Subcutaneous abdominal adipose tissue (tissue), 5 donors: ENCODE measurements at regions not wholly inside any gene's neighbourhood (a gene's known extent, or its start where the extent isn't known, plus 50 kb on each side); places are given as distances from the start of the nearest gene placed in this dataset.

Source experiments
- H3K27ac ChIP-seq: one replicate; pipeline ENCODE4 v1.7.0; 2013; ENCODE audit warnings: low read depth, mild to moderate bottlenecking, inconsistent platforms, low read length, moderate library complexity
- H3K27me3 ChIP-seq, 5 donors: one replicate each; pipeline ENCODE4 v1.7.0; 2013; ENCODE audit warnings: low read length in 5 of 5, inconsistent platforms in 1 of 5; ENCODE audit not compliant: control insufficient read depth in 5 of 5, insufficient read depth in 4 of 5
- H3K36me3 ChIP-seq, 5 donors: one replicate each; pipeline ENCODE4 v1.7.0; 2013; ENCODE audit warnings: low read length in 5 of 5; ENCODE audit not compliant: control insufficient read depth in 5 of 5, insufficient read depth in 5 of 5
- H3K4me1 ChIP-seq, 5 donors: one replicate each; pipeline ENCODE4 v1.7.0; 2013; ENCODE audit warnings: low read length in 5 of 5, mild to moderate bottlenecking in 3 of 5, moderate library complexity in 1 of 5; ENCODE audit not compliant: control insufficient read depth in 5 of 5, insufficient read depth in 5 of 5
- H3K4me3 ChIP-seq, 5 donors: one replicate each; pipeline ENCODE4 v1.7.0; 2013; ENCODE audit warnings: low read length in 5 of 5, low read depth in 1 of 5
- H3K9ac ChIP-seq, 5 donors: one replicate each; pipeline ENCODE4 v1.7.0; 2013; ENCODE audit warnings: low read length in 5 of 5, mild to moderate bottlenecking in 4 of 5, moderate library complexity in 3 of 5
- H3K9me3 ChIP-seq, 5 donors: one replicate each; pipeline ENCODE4 v1.7.0; 2013; ENCODE audit warnings: low read length in 5 of 5; ENCODE audit not compliant: control insufficient read depth in 5 of 5
- donor health status: healthy.
- donor health status: healthy.
- donor health status: healthy.
- donor health status: healthy.
- donor health status: healthy.

GRCh38 chr17:72416054-72416675 is 295.3 kb downstream of the SOX9 start:
- peaks cover 0 to 10% (median 6%) of the 10 kb centered on the region in 5 donors for H3K4me1 ChIP-seq
- no peak overlapping the region for H3K27ac ChIP-seq
- no peak overlapping the region for H3K4me3 ChIP-seq
- peaks cover 7 to 24% (median 21%) of the 10 kb centered on the region in 5 donors for H3K9me3 ChIP-seq
- peaks cover 7 to 26% (median 11%) of the 10 kb centered on the region in 5 donors for H3K27me3 ChIP-seq
- H3K9ac ChIP-seq = no peak overlapping the region
- H3K36me3 ChIP-seq = no peaks in the 10 kb centered on the region

GRCh38 chr17:72416905-72417304 is 296.1 kb downstream of the SOX9 start:
- Histone ChIP-seq H3K4me3 (no peak overlapping the region), H3K9ac (no peak overlapping the region), H3K9me3 (peaks cover 7 to 24% (median 21%) of the 10 kb centered on the region in 5 donors), H3K4me1 (peaks cover 0 to 10% (median 6%) of the 10 kb centered on the region in 5 donors), H3K27me3 (peaks cover 7 to 26% (median 11%) of the 10 kb centered on the region in 5 donors), H3K27ac (no peak overlapping the region), H3K36me3 (no peaks in the 10 kb centered on the region)

- no peaks in the 10 kb centered on the region for H3K36me3 ChIP-seq
- no peak overlapping the region for H3K9ac ChIP-seq
- peaks cover 7 to 28% (median 11%) of the 10 kb centered on the region in 5 donors for H3K27me3 ChIP-seq
- H3K4me1 ChIP-seq = peaks cover 0 to 11% (median 7%) of the 10 kb centered on the region in 5 donors
- H3K4me3 ChIP-seq = peak overlapping the region in 1 of 5 donors; percentile 6
- peaks cover 7 to 24% (median 21%) of the 10 kb centered on the region in 5 donors for H3K9me3 ChIP-seq
- no peak overlapping the region for H3K27ac ChIP-seq
These were observed 296.8 kb downstream of the SOX9 start for GRCh38 chr17:72417627-72418026.

GRCh38 chr17:72419866-72420774 is 299.3 kb downstream of the SOX9 start:
- Histone ChIP-seq H3K4me3 (no peak overlapping the region), H3K9ac (no peak overlapping the region), H3K27ac (no peak overlapping the region), H3K4me1 (peaks cover 0 to 13% (median 7%) of the 10 kb centered on the region in 5 donors), H3K27me3 (peaks cover 4 to 19% (median 5%) of the 10 kb centered on the region in 5 donors), H3K36me3 (no peaks in the 10 kb centered on the region), H3K9me3 (peaks cover 7 to 24% (median 21%) of the 10 kb centered on the region in 5 donors)

- H3K27ac ChIP-seq = no peak overlapping the region
These were observed 299.9 kb downstream of the SOX9 start for GRCh38 chr17:72420775-72421127.

GRCh38 chr17:72421128-72422092 is 300.6 kb downstream of the SOX9 start:
- Histone ChIP-seq H3K9me3 (peaks cover 7 to 24% (median 21%) of the 10 kb centered on the region in 5 donors), H3K36me3 (no peaks in the 10 kb centered on the region), H3K4me1 (peaks cover 0 to 13% (median 7%) of the 10 kb centered on the region in 5 donors), H3K4me3 (no peak overlapping the region), H3K9ac (no peak overlapping the region), H3K27me3 (peaks cover 0 to 15% (median 4%) of the 10 kb centered on the region in 5 donors), H3K27ac (no peak overlapping the region)

More at GRCh38 chr17:72420775-72421127, 299.9 kb downstream of the SOX9 start:
- Histone ChIP-seq H3K9ac (no peak overlapping the region), H3K27me3 (peaks cover 0 to 13% (median 4%) of the 10 kb centered on the region in 5 donors), H3K4me3 (no peak overlapping the region), H3K4me1 (peaks cover 0 to 13% (median 7%) of the 10 kb centered on the region in 5 donors), H3K9me3 (peaks cover 7 to 24% (median 21%) of the 10 kb centered on the region in 5 donors), H3K36me3 (no peaks in the 10 kb centered on the region)

GRCh38 chr17:72422204-72422504 is 301.3 kb downstream of the SOX9 start:
- Histone ChIP-seq H3K9ac (no peak overlapping the region), H3K27me3 (peaks cover 0 to 15% (median 4%) of the 10 kb centered on the region in 5 donors), H3K36me3 (no peaks in the 10 kb centered on the region), H3K4me3 (no peak overlapping the region), H3K9me3 (peaks cover 4 to 17% (median 14%) of the 10 kb centered on the region in 5 donors), H3K4me1 (peaks cover 0 to 13% (median 7%) of the 10 kb centered on the region in 5 donors), H3K27ac (no peak overlapping the region)

GRCh38 chr17:72422505-72423285 is 301.9 kb downstream of the SOX9 start:
- H3K27ac ChIP-seq = no peak overlapping the region
- H3K36me3 ChIP-seq = no peaks in the 10 kb centered on the region
- no peak overlapping the region for H3K4me3 ChIP-seq
- H3K27me3 ChIP-seq = peaks cover 0 to 15% (median 4%) of the 10 kb centered on the region in 5 donors
- no peak overlapping the region for H3K9ac ChIP-seq
- peaks cover 0 to 13% (median 7%) of the 10 kb centered on the region in 5 donors for H3K4me1 ChIP-seq
- peaks cover 3 to 12% (median 9%) of the 10 kb centered on the region in 5 donors for H3K9me3 ChIP-seq

GRCh38 chr17:72423286-72423589 is 302.4 kb downstream of the SOX9 start:
- Histone ChIP-seq H3K9me3 (peaks cover under 1 to 7% (median 5%) of the 10 kb centered on the region in 5 donors), H3K27ac (no peak overlapping the region), H3K9ac (no peak overlapping the region), H3K27me3 (peaks cover 0 to 15% (median 3%) of the 10 kb centered on the region in 5 donors), H3K4me3 (no peak overlapping the region), H3K36me3 (no peaks in the 10 kb centered on the region), H3K4me1 (peaks cover 0 to 13% (median 7%) of the 10 kb centered on the region in 5 donors)
